ENCODE measurements at regions not wholly inside any gene's neighbourhood (a gene's known extent, or its start where the extent isn't known, plus 50 kb on each side); places are given as distances from the start of the nearest gene placed in this dataset.

DNA sequence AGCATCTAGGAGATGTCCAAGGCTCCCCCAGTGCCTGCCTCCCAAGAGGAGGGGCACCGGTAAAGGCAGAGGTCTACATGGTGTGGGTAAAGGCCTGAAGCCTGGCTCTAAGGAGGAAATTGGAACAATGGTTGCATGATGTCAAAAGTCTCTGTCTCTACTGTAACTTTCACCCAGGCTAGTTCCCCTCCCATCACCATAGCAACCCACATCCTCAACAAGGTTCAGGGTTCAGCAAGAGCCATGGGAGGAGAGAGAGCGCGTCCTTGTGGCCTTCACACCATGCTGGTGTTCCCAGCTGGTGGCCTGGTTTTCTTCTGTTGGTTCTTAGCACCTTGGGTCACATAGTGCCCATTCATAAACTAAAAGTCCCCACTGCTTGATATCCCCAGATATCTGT lies 196.7 kb upstream of the CDH5 start:
- H3K4me3 ChIP-seq (ENCODE audit: low read depth, low read length): no peak overlapping the region
- DNase-seq (ENCODE audit: low read depth): no peak
- TF ChIP-seq, protein P1, sequence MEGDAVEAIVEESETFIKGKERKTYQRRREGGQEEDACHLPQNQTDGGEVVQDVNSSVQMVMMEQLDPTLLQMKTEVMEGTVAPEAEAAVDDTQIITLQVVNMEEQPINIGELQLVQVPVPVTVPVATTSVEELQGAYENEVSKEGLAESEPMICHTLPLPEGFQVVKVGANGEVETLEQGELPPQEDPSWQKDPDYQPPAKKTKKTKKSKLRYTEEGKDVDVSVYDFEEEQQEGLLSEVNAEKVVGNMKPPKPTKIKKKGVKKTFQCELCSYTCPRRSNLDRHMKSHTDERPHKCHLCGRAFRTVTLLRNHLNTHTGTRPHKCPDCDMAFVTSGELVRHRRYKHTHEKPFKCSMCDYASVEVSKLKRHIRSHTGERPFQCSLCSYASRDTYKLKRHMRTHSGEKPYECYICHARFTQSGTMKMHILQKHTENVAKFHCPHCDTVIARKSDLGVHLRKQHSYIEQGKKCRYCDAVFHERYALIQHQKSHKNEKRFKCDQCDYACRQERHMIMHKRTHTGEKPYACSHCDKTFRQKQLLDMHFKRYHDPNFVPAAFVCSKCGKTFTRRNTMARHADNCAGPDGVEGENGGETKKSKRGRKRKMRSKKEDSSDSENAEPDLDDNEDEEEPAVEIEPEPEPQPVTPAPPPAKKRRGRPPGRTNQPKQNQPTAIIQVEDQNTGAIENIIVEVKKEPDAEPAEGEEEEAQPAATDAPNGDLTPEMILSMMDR (IDR thresholded peaks at IDR 0.05; ENCODE audit: control insufficient read depth, extremely low read depth, insufficient read depth): no peak

DNA sequence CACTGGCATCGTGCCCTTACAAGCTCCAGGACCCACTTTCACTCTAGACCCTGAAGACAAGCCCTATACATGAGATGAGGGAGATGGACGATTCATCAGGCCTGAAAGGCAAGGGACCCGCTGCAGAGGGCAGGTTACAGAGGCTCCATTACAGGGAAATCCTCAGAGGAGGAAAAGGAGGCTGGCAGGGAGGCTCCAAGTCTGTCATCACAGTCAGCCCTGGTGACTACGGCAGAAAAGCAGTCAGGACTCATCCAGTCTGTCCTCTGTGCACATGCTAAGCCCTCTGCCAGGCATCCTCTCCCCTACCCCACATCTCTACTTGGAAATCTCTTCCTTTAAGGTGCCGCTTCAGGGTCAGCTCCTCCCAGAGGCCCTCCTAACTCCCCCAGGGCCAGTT lies 197.7 kb upstream of the CDH5 start:
- DNase-seq (ENCODE audit: low read depth): no peak
- TF ChIP-seq, protein P1 (IDR thresholded peaks at IDR 0.05; ENCODE audit: control insufficient read depth, extremely low read depth, insufficient read depth): no peak
- no peak overlapping the region for H3K4me3 ChIP-seq (ENCODE audit: low read depth, low read length)

DNA sequence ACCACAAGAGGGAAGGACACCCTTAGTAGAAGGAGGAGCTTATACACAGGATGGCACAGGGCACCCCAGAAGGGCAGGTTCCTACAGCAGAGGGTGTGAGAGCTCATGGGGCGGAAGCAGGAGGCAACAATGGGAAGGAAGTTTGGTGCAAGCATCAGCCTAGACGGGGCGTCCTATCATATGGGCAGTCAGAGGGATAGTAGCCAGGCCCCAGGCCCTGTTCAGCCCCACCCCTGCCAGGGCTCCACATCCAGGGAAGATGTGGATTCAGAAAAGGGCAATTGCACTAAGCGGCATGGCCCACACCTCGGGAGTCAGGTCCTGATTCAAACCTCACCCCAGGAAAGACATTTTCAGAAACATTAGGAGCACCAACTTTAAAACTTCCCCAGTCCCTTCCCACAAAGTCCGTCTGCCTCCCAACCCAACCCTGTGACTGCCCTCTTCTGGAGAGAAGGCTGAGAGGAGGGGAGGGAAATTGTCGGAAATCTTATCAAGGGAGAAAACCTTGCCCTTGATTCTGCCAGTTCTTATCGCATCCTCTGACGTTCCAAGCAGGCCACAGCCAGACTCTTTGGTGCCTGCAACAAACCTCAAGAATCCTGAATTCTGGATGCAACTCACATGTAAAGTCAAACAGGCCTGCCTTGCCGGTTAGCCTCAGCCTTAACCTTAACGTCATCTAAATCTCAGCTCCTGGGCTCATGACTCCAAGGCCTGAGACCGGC lies 198.8 kb upstream of the CDH5 start:
- no peak overlapping the region for H3K4me3 ChIP-seq (ENCODE audit: low read depth, low read length)
- TF ChIP-seq, protein P1 (IDR thresholded peaks at IDR 0.05; ENCODE audit: control insufficient read depth, extremely low read depth, insufficient read depth): peak; percentile 35; the same call in 1 of the 2 replicates
- DNase-seq (ENCODE audit: low read depth): no peak

DNA sequence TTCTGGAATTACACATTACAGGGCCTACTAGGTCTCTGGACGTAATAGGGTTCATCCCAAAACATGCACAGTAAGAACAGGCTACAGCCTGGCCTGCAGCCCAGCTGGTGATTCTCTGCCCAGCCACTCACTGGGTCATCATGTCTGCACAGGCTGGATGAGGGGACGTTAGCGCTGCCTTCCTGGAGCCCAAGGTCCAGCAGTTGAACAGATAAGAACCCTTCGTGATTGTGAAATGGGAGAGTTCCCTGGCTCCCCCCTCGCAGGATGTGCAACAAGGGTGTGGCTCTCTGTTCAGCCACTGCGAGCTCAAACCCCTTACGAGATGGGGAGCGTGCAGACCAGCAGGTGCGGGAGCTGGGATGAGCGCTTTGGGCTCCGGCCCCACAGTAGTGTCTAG lies 200.0 kb upstream of the CDH5 start:
- TF ChIP-seq, protein P1 (IDR thresholded peaks at IDR 0.05; ENCODE audit: control insufficient read depth, extremely low read depth, insufficient read depth): no peak
- no peak for DNase-seq (ENCODE audit: low read depth)
- no peak overlapping the region for H3K4me3 ChIP-seq (ENCODE audit: low read depth, low read length)

DNA sequence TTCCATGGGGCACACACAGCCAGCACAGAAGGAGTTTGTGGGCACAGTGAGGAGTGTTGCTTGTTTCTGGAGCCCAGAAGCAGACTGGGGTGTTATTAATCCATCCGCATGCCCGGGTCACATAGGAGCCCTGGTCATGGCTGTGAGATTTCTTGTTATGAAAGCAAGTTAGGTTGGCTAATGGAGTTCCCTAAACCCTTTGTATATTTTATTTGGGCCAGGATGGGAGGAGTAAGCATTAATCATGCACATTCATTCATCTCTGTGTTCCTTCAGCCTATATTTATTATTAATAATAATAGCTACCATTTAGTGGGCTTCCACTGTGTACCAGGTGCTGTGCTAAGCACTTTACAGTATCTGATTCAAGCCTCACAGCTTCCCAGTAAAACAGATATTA lies 200.6 kb upstream of the CDH5 start:
- no peak overlapping the region for H3K4me3 ChIP-seq (ENCODE audit: low read depth, low read length)
- no peak for DNase-seq (ENCODE audit: low read depth)
- TF ChIP-seq, protein P1 (IDR thresholded peaks at IDR 0.05; ENCODE audit: control insufficient read depth, extremely low read depth, insufficient read depth): no peak

DNA sequence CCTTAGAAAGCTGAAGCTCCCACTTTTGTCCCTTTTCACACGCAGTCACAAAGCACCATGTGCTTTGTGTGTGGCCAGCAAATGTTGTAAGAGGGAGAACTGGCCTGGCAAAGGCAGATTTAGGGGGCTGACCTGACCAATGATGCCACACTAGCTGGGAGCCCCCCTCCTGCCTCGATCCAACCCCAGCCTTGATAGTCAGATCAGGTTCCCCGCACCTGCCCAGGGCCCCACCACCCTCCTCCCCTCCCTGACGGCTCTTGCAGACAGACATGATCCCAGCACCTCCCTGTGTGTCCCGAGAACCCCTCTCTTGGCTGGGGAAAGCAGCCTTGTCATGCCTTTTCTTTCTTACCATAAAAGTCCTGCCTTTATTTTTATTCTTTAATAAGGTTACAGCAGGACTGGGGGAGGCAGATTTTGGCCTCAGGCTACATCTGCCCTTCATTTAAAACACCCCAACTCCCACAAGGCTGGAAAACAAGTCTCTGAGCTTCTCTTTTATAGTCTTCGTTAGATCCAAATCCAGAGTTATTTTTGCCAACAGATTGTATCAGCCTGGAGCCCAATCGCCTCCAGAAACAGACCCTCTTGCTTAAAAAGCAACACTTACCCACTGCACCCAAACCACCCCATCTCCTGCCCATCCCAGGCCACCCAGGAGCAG lies 201.8 kb upstream of the CDH5 start:
- H3K4me3 ChIP-seq (ENCODE audit: low read depth, low read length): no peak overlapping the region
- no peak for DNase-seq (ENCODE audit: low read depth)
- TF ChIP-seq, protein P1 (IDR thresholded peaks at IDR 0.05; ENCODE audit: control insufficient read depth, extremely low read depth, insufficient read depth): no peak
